GM12872 (cell line): ENCODE measurements at regions not wholly inside any gene's neighbourhood (a gene's known extent, or its start where the extent isn't known, plus 50 kb on each side); places are given as distances from the start of the nearest gene placed in this dataset.

Experiments used
- CTCF ChIP-seq: IDR thresholded peaks from 3 replicates; pipeline ENCODE4 v1.5.1; 2011; ENCODE audit warnings: low read depth, mild to moderate bottlenecking, low read length, moderate library complexity; ENCODE audit not compliant: insufficient read depth

- TF ChIP-seq CTCF: no peak
These were observed 124.3 kb upstream of the FGF3 start for GRCh38 chr11:69943506-69943905.

- TF ChIP-seq CTCF: no peak
These were observed 125.1 kb upstream of the FGF3 start for GRCh38 chr11:69944146-69944795.

- no peak for TF ChIP-seq CTCF
These were observed 125.9 kb upstream of the FGF3 start for GRCh38 chr11:69945157-69945556.

- TF ChIP-seq CTCF: no peak
These were observed 128.0 kb upstream of the FGF3 start for GRCh38 chr11:69947059-69947792.

- TF ChIP-seq CTCF: no peak
These were observed 128.6 kb upstream of the FGF3 start for GRCh38 chr11:69947793-69948255.

GRCh38 chr11:69948256-69949141 lies 129.3 kb upstream of the FGF3 start:
- TF ChIP-seq CTCF: no peak

- TF ChIP-seq CTCF: no peak
These were observed 128.8 kb upstream of the ANO1 start for GRCh38 chr11:69949327-69949726.
